T-helper 2 cell treated with Interferon-gamma antibody and Interleukin-4, amounts not matched to agents 5 μg/mL and 100 μg/mL, for 36 hours (primary cell): ENCODE measurements at regions not wholly inside any gene's neighbourhood (a gene's known extent, or its start where the extent isn't known, plus 50 kb on each side); places are given as distances from the start of the nearest gene placed in this dataset.
"Not testable (repeated sequence)": the region's sequence is repeated elsewhere in the genome, so short reads cannot be mapped to it uniquely, and the experiment has no call there.

Experiments
- DNase-seq: peaks from one replicate; pipeline ENCODE4 v3.0.0; 2021; ENCODE audit warnings: low spot score
- H3K27ac Mint-ChIP-seq: one replicate; pipeline ENCODE4 v1.8.0; 2021; ENCODE audit warnings: mild to moderate bottlenecking, mixed read lengths
- H3K27me3 Mint-ChIP-seq: one replicate; pipeline ENCODE4 v1.8.0; 2021; ENCODE audit warnings: low read depth, mixed read lengths
- H3K36me3 Mint-ChIP-seq: one replicate; pipeline ENCODE4 v1.8.0; 2021; ENCODE audit warnings: low read depth, mixed read lengths
- H3K4me1 Mint-ChIP-seq: one replicate; pipeline ENCODE4 v1.8.0; 2021; ENCODE audit warnings: low read depth, mixed read lengths
- H3K4me3 Mint-ChIP-seq: one replicate; pipeline ENCODE4 v1.8.0; 2022; ENCODE audit warnings: mild to moderate bottlenecking, moderate library complexity, mixed read lengths
- H3K9me3 Mint-ChIP-seq: one replicate; pipeline ENCODE4 v1.8.0; 2021; ENCODE audit warnings: mixed read lengths

DNA sequence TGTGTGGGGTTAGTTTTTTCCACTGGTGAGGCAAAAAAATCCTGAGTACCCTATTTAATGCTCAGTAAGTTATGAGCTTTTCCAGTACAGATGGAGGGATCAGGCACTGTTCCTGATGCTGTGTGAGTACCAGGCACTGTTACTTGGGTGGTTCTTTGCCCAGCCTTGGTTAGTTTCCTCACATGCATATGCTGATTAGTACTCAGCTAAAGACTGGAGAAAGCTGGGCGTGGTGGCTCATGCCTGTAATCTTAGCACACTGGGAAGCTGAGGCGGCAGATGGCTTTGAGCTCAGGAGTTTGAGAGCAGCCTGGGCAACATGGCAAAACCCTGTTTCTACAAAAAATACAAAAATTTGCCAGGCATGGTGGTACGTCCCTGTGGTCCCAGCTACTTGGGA, 210.3 kb upstream of the SGO1 start:
- H3K9me3 Mint-ChIP-seq = no peaks in the 10 kb centered on the region

DNA sequence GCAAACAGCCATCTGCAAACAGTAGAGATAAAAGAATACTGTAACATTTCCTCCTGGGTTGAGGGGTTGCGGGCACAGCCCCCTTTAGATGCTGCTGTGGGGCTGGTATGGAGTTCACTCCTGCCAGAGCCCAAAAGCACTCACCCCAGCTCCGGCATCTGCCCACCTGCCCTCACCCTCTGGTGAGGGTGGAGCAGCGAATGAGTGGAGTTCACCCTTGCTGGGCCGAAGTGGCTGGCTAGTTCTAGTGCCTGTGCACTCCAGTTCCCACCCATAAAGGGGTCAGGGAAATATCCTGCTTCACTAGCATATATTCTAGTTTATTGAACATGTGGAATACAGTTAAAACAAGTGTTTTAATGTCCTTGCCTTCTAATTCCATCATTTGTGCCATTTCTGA, 209.7 kb upstream of the SGO1 start:
- no peak for DNase-seq
- H3K36me3 Mint-ChIP-seq = no peaks in the 10 kb centered on the region
- H3K27me3 Mint-ChIP-seq = no peaks in the 10 kb centered on the region
- H3K4me1 Mint-ChIP-seq = no peaks in the 10 kb centered on the region
- no peak overlapping the region for H3K4me3 Mint-ChIP-seq
- H3K9me3 Mint-ChIP-seq = no peaks in the 10 kb centered on the region
- H3K27ac Mint-ChIP-seq = no peak overlapping the region

More for the DNA sequence above, 210.3 kb upstream of the SGO1 start:
- Mint-ChIP-seq H3K27ac (no peak overlapping the region), H3K27me3 (no peaks in the 10 kb centered on the region), H3K4me3 (no peak overlapping the region), H3K4me1 (no peaks in the 10 kb centered on the region), H3K36me3 (no peaks in the 10 kb centered on the region)
- no peak for DNase-seq

DNA sequence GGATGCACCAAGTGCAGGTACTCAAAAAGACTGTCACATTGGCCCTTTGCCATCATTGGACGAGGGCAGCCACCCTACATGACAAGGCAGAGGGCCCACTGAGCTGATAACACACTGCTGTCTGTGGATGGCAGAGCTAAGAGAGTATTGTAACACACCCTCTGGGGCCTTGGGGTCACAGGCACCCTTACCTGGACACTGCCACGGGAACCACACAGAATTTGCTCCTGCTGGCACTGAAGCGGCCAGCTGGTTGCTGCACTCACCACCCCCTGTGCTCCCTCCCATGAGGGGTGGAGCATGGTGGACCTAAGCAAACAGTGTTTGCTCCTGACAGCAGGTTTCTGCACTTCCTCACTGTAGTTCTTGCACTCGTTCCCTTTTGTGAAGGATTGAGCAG, 208.2 kb upstream of the SGO1 start:
- H3K9me3 Mint-ChIP-seq = no peaks in the 10 kb centered on the region
- no peak overlapping the region for H3K4me3 Mint-ChIP-seq
- H3K4me1 Mint-ChIP-seq = no peaks in the 10 kb centered on the region
- H3K27ac Mint-ChIP-seq = no peak overlapping the region
- H3K36me3 Mint-ChIP-seq = no peaks in the 10 kb centered on the region
- DNase-seq = no peak
- no peaks in the 10 kb centered on the region for H3K27me3 Mint-ChIP-seq

DNA sequence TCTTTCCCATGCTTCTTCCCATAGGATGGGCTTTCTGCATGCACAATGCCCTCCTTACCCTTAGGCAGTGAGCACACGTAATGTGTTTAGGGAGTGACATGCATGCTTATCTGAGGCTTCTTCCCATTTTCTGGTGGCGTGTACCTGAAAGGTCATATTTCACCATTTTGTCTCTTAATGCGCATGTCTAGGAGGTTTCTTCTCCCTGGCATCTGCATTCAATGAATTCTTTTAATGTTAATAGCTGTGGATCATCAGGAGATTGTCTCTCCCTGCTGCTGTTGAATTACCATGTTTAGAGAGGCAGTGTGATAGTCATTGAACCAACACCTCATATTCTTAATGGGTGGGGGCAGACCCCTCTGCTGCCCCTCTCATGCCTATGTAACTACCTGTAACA, 205.6 kb upstream of the SGO1 start:
- H3K4me3 Mint-ChIP-seq = no peak overlapping the region
- no peak overlapping the region for H3K27ac Mint-ChIP-seq
- no peaks in the 10 kb centered on the region for H3K36me3 Mint-ChIP-seq
- H3K4me1 Mint-ChIP-seq = no peaks in the 10 kb centered on the region
- no peaks in the 10 kb centered on the region for H3K27me3 Mint-ChIP-seq
- no peak for DNase-seq
- no peaks in the 10 kb centered on the region for H3K9me3 Mint-ChIP-seq

DNA sequence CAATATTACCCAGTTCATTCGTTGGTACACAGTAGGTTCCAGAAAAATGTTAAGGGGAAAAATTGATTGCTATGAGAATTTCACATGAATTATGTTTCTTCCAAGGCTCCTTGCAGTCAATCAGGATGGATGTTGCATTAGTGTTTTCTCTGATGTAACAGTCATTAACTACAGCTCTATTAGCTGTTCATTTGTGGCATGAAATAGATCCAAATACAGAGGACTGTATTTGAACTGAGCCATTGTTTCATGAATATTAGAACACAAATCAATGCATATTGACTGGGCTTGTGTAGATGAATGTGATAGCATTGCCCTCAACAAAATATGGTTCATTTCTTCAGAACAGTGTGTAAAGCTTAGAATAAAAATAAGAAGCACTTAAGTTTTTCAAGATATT, 203.0 kb upstream of the SGO1 start:
- Mint-ChIP-seq H3K9me3 (no peaks in the 10 kb centered on the region), H3K36me3 (no peaks in the 10 kb centered on the region)

DNA sequence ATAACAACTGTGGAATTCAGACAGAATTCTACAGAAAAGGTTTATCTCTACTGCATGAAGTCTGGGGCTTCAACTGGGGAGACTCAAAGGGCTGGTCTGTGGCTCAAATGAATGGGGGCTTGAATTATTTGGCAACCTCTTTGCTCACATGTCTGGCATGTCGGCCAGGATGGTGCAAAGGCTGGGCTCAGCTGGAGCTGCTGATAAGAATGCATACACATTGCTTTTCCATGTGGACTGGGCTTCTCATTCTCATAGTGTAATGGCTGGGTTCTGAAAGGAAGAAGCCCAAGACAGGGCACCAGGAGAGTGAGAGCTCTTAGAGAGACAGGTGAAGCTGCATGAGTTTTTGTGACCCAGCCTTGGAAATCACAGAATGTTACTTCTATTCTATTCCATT, 194.3 kb upstream of the SGO1 start:
- Mint-ChIP-seq H3K4me3 (no peak overlapping the region), H3K27ac (no peak overlapping the region), H3K9me3 (no peaks in the 10 kb centered on the region), H3K4me1 (no peaks in the 10 kb centered on the region), H3K27me3 (no peaks in the 10 kb centered on the region), H3K36me3 (no peaks in the 10 kb centered on the region)
- DNase-seq = no peak

More for the DNA sequence above, 203.0 kb upstream of the SGO1 start:
- H3K27me3 Mint-ChIP-seq = no peaks in the 10 kb centered on the region
- no peak for DNase-seq
- no peaks in the 10 kb centered on the region for H3K4me1 Mint-ChIP-seq
- H3K27ac Mint-ChIP-seq = no peak overlapping the region
- no peak overlapping the region for H3K4me3 Mint-ChIP-seq

DNA sequence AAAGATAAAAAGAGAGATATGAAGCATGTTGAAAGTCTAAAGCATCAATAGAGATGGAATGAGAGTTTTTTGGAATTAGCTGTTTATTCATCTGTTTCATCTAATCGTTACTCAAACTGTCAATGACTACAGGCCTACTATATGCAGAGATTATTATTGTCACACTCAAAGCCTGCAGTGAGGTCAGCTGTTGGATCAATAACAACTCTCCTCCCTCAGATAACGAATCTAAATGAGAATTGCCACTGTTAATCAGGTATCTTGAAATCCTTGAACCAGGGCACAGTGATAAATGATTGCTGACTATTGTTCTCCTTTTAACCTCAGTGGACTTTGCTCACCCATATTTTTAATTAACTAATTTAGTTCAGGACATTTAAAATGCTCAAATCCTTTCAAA, 192.3 kb upstream of the SGO1 start:
- Mint-ChIP-seq H3K27ac (no peak overlapping the region), H3K9me3 (no peaks in the 10 kb centered on the region), H3K27me3 (no peaks in the 10 kb centered on the region), H3K36me3 (no peaks in the 10 kb centered on the region), H3K4me1 (no peaks in the 10 kb centered on the region), H3K4me3 (no peak overlapping the region)
- no peak for DNase-seq

DNA sequence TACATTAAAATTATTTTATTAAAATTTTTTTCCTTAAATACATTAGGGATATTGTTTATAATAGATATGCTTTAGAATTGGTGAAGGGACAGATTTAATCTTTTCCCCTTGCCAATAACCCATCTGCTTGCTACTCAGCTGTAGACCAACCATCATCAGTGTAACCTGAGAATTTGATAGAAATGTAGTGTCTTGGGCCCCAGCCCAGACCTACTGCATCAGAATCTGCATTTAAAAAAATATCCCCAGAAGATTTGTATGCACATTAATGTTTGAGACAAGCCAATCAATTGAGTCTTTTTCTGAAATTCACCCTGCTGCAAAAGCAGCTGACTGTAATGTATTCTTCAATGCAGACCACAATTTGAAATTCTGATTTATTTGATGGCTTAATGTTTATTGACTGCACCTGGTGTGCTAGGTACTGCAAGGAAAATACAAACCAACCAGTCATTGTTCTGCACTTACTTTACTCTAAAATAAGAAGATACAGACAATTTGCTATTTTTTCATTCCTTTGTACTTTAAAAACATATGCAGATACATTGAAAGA, 190.7 kb upstream of the SGO1 start:
- H3K4me3 Mint-ChIP-seq = no peak overlapping the region
- no peaks in the 10 kb centered on the region for H3K27me3 Mint-ChIP-seq
- H3K36me3 Mint-ChIP-seq = no peaks in the 10 kb centered on the region

DNA sequence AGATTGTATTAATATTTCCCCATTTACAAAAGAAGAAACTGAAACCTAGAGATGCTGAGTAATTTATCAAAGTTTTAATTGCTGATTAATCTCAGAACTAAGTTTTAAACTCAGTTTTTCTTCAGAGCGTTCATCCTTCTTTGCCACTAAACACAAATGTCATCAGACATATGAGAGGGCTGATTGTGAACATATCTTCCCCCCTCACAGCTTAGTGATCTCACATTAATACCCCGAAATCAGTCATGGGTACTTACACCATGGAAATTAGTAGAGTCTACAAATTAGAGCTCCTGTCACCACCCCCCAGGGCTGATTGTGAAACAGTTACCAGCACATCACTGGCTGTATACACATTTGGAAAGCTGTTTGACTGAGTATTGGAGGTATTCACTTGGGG, 189.3 kb upstream of the SGO1 start:
- no peak overlapping the region for H3K4me3 Mint-ChIP-seq
- H3K9me3 Mint-ChIP-seq = no peaks in the 10 kb centered on the region
- H3K4me1 Mint-ChIP-seq = no peaks in the 10 kb centered on the region

More for the DNA sequence above, 190.7 kb upstream of the SGO1 start:
- DNase-seq = no peak
- Mint-ChIP-seq H3K27ac (no peak overlapping the region), H3K9me3 (no peaks in the 10 kb centered on the region), H3K4me1 (no peaks in the 10 kb centered on the region)

DNA sequence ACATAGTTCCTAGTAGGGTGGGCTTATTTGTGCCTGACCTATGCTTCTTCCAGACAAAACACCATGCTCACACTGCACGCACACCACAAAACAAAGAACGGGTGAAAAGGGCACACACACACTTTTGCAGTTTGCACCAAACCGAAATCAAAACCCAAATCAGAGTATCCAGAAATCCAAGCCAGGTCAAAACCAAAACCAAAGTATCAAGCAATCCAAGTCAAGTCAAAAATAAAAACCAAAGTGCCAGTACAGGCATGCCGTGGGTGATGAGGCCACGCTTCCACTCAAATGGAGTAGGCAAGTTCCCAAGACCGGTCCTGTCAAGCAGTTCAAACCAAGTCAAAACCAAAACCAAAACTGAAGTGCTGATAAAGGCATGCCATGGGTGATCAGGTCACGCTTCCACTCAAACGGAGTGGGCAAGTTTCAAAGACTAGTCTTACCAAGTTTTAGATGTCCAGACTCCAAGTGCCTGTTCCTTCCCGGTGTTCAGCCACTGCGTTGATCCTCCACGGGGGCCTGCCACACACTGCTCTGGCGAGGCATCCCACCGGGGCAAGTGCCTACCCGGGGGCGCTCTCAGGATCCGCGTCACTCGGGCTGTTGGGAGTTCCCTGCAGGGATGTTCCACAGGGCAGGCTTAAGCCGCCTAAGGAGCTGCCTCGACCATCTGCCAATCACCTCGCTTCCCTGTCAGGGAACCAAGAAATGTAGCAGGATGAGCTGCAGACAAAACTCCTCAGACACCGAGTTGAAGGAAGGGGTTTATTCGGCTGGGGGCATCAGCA, 184.5 kb upstream of the SGO1 start:
- H3K4me3 Mint-ChIP-seq, H3K4me1 Mint-ChIP-seq: not testable (repeated sequence)

More for the DNA sequence above, 189.3 kb upstream of the SGO1 start:
- Mint-ChIP-seq H3K36me3 (no peaks in the 10 kb centered on the region), H3K27ac (no peak overlapping the region), H3K27me3 (no peaks in the 10 kb centered on the region)
- DNase-seq = no peak

DNA sequence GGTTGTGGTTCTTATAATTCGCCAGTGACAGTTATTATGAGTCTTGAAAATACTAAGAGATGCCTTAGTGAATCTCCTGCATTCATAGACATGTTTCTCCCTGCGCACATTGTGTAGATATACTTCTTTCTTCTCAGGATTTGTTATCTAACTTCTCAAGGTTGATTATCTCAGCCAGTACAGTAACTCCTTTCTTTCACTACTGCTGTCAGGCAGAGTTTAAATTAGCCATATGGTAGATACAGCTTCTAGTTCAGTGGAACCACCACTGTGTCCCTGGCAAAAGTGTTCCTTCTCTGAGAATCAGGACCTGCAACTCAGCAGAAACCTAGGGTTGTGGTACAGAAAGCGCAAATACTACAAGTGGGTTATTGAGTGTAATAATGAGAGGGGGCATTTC, 175.0 kb upstream of the SGO1 start:
- Mint-ChIP-seq H3K27me3 (peaks cover 3% of the 10 kb centered on the region), H3K4me3 (no peak overlapping the region), H3K4me1 (no peaks in the 10 kb centered on the region), H3K36me3 (no peaks in the 10 kb centered on the region), H3K27ac (no peak overlapping the region), H3K9me3 (no peaks in the 10 kb centered on the region)
- DNase-seq = no peak

More for the DNA sequence above, 184.5 kb upstream of the SGO1 start:
- not testable (repeated sequence) for H3K36me3 Mint-ChIP-seq, H3K27ac Mint-ChIP-seq, DNase-seq, H3K27me3 Mint-ChIP-seq, H3K9me3 Mint-ChIP-seq

DNA sequence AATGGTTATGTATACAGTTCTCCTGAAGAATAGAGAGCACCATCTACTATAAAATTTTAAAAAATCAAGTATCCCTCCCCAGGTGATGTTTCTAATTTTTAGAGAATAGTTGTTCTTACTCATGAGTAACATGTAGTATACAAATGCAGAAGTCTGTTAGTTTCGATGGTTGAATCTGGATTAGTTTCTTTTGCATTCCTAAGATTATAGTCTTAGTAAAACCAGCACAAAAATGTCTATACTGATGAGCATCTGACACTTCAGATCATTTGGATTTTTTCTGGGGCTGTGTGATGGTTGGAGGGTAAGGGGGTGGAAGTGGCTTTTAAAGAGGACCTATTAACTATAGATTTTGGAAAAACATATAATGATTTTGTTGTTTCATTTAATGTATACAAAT, 167.3 kb upstream of the SGO1 start:
- H3K27ac Mint-ChIP-seq = no peak overlapping the region
- DNase-seq = no peak
- no peaks in the 10 kb centered on the region for H3K4me1 Mint-ChIP-seq
- no peaks in the 10 kb centered on the region for H3K36me3 Mint-ChIP-seq
- H3K9me3 Mint-ChIP-seq = no peaks in the 10 kb centered on the region
- no peaks in the 10 kb centered on the region for H3K27me3 Mint-ChIP-seq
- no peak overlapping the region for H3K4me3 Mint-ChIP-seq

DNA sequence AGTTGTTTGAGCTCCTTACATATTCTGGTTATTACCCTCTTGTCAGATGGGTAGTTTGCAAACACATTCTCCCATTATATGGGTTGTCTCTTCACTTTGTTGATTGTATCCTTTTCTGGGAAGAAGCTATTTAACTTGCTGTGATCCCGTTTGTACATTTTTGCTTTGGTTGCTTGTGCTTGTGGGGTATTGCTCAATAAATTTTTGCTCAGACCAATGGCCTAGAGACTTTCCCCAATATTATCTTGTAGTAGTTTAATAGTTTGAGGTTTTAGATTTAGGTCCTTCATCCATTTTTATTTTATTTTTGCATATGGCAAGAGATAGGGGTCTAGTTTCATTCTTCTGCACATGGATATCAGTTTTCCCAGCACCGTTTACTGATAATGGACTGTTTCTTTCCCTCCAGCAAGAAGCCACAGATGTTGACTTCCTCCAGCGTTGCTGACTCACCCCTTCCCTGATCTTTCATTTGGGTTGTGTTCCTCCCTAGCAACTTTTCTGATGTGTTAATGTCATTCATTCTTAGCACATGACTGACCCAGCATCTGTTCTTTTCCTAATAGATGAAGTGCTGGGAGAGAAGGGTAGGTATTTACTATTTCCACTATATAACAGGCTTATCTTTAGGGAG, 166.7 kb upstream of the SGO1 start:
- no peak for DNase-seq
- Mint-ChIP-seq H3K4me3 (no peak overlapping the region), H3K27ac (no peak overlapping the region), H3K36me3 (no peaks in the 10 kb centered on the region), H3K4me1 (no peaks in the 10 kb centered on the region), H3K27me3 (no peaks in the 10 kb centered on the region), H3K9me3 (no peaks in the 10 kb centered on the region)

DNA sequence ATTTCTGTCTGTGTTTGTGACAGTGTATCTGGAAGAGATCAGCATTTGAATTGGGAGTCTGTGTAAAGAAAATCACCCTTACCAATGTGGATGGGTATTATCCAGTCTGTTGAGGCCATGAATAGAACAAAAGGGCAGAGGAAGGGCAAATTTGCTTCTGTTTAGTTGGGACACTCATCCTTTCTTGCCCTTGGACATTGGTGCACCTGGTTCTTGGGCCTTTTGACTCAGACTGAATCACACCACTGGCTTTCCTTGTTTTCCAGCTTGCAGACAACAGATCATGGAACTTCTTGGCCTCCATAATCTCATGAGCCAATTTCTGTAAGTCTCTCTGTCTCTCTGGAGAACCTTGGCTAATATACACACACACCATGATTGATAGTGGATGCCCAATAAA, 164.4 kb upstream of the SGO1 start:
- no peaks in the 10 kb centered on the region for H3K9me3 Mint-ChIP-seq
- no peak overlapping the region for H3K27ac Mint-ChIP-seq
- no peak overlapping the region for H3K4me3 Mint-ChIP-seq
- no peaks in the 10 kb centered on the region for H3K27me3 Mint-ChIP-seq
- no peaks in the 10 kb centered on the region for H3K4me1 Mint-ChIP-seq
- DNase-seq = no peak
- H3K36me3 Mint-ChIP-seq = no peaks in the 10 kb centered on the region
